ENCODE measurements at regions not wholly inside any gene's neighbourhood (a gene's known extent, or its start where the extent isn't known, plus 50 kb on each side); places are given as distances from the start of the nearest gene placed in this dataset.
"Not testable (repeated sequence)": the region's sequence is repeated elsewhere in the genome, so short reads cannot be mapped to it uniquely, and the experiment has no call there.

GRCh38 chr9:12988258-12988657, 213.4 kb downstream of the LURAP1L start:
- DNase-seq (ENCODE audit: low read depth in 4 of 4, low spot score in 2 of 4) = no peak

GRCh38 chr9:12989669-12990068, 214.8 kb downstream of the LURAP1L start:
- DNase-seq (ENCODE audit: low read depth in 4 of 4, low spot score in 2 of 4) = no peak

GRCh38 chr9:12993466-12993865, 218.6 kb downstream of the LURAP1L start:
- peak in 1 of 4 donors; percentile 16 for DNase-seq (ENCODE audit: low read depth in 4 of 4, low spot score in 2 of 4)

- DNase-seq (ENCODE audit: low read depth in 4 of 4, low spot score in 2 of 4) = no peak
These were observed 222.2 kb downstream of the LURAP1L start for GRCh38 chr9:12997009-12997408.

GRCh38 chr9:13001989-13002580, 227.3 kb downstream of the LURAP1L start:
- no peak for DNase-seq (ENCODE audit: low read depth in 4 of 4, low spot score in 2 of 4)

- DNase-seq (ENCODE audit: low read depth in 4 of 4, low spot score in 2 of 4) = no peak
These were observed 227.9 kb downstream of the LURAP1L start for GRCh38 chr9:13002740-13003139.

GRCh38 chr9:13009871-13010270, 235.1 kb downstream of the LURAP1L start:
- DNase-seq (ENCODE audit: low read depth in 4 of 4, low spot score in 2 of 4) = no peak

GRCh38 chr9:13013991-13014883, 239.4 kb downstream of the LURAP1L start:
- no peak for DNase-seq (ENCODE audit: low read depth in 4 of 4, low spot score in 2 of 4)

GRCh38 chr9:13017260-13017659, 242.4 kb downstream of the LURAP1L start:
- no peak for DNase-seq (ENCODE audit: low read depth in 4 of 4, low spot score in 2 of 4)

- DNase-seq (ENCODE audit: low read depth in 4 of 4, low spot score in 2 of 4) = peak in 2 of 4 donors; percentile 25 to 29
These were observed 245.6 kb downstream of the LURAP1L start for GRCh38 chr9:13020146-13021040.

GRCh38 chr9:13022756-13023155, 247.9 kb downstream of the LURAP1L start:
- DNase-seq (ENCODE audit: low read depth in 4 of 4, low spot score in 2 of 4) = no peak

GRCh38 chr9:13023498-13023897, 248.7 kb downstream of the LURAP1L start:
- DNase-seq (ENCODE audit: low read depth in 4 of 4, low spot score in 2 of 4) = no peak

- no peak for DNase-seq (ENCODE audit: low read depth in 4 of 4, low spot score in 2 of 4)
These were observed 252.1 kb downstream of the LURAP1L start for GRCh38 chr9:13026956-13027355.

GRCh38 chr9:13027879-13028278, 251.6 kb downstream of the MPDZ start:
- no peak for DNase-seq (ENCODE audit: low read depth in 4 of 4, low spot score in 2 of 4)

- DNase-seq (ENCODE audit: low read depth in 4 of 4, low spot score in 2 of 4) = no peak
These were observed 246.9 kb downstream of the MPDZ start for GRCh38 chr9:13032585-13032984.

- DNase-seq (ENCODE audit: low read depth in 4 of 4, low spot score in 2 of 4) = peak; percentile 53 to 66 (median 62)
These were observed 245.4 kb downstream of the MPDZ start for GRCh38 chr9:13033959-13034693.

GRCh38 chr9:13034694-13035002, 244.8 kb downstream of the MPDZ start:
- DNase-seq (ENCODE audit: low read depth in 4 of 4, low spot score in 2 of 4) = no peak

- DNase-seq (ENCODE audit: low read depth in 4 of 4, low spot score in 2 of 4) = no peak
These were observed 243.7 kb downstream of the MPDZ start for GRCh38 chr9:13035822-13036221.

GRCh38 chr9:13037808-13038207, 241.7 kb downstream of the MPDZ start:
- DNase-seq (ENCODE audit: low read depth in 4 of 4, low spot score in 2 of 4) = not testable (repeated sequence)

GRCh38 chr9:13047827-13048587, 231.5 kb downstream of the MPDZ start:
- no peak for DNase-seq (ENCODE audit: low read depth in 4 of 4, low spot score in 2 of 4)

Data from left renal cortex interstitium (tissue), 4 donors.